Right lobe of liver (tissue), 4 donors: ENCODE measurements at regions not wholly inside any gene's neighbourhood (a gene's known extent, or its start where the extent isn't known, plus 50 kb on each side); places are given as distances from the start of the nearest gene placed in this dataset.

ENCODE experiments used
- POLR2A ChIP-seq: fragments of 450-650 bp; IDR thresholded peaks from one replicate; pipeline ENCODE4 v1.6.1; 2017; ENCODE audit warnings: antibody characterized with exemption, mild to moderate bottlenecking
- TF ChIP-seq, protein P1 (sequence below), 4 donors: fragments of 200-600 bp in 3 of 4; fragments of 450-650 bp in 1 of 4; IDR thresholded peaks; one replicate each; pipeline versions ENCODE4 v1.5.1 to v1.8.0; 2016 to 2022; ENCODE audit warnings: antibody characterized with exemption in 4 of 4, mild to moderate bottlenecking in 2 of 4
- donor health status: DM: no; HTN: no; CAD: no.
- donor health status: DM: no; HTN: no; CAD: no.
- donor health status: DM: no; HTN: yes; CAD: no.

DNA sequence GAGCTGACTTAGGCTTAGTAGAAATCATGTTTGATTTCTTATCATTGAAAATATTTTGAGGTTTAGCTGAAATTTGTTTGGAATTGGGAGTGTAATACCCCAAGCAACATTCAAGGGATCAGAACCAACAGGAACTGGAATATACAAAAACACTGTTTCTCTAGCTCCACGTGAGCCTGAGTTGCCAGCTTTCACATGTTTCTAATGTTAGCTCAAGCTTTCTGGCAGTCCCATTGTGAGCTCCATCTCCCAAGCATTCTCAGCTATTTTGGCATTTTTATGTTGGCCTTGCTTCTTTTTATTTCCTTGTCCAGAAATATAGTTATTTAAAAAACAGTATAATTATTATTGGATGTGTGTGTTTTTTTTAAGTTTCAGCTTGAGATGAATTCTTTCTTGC, 427.1 kb upstream of the DPH6 start:
- no peak for TF ChIP-seq POLR2A
- TF ChIP-seq, protein P1, sequence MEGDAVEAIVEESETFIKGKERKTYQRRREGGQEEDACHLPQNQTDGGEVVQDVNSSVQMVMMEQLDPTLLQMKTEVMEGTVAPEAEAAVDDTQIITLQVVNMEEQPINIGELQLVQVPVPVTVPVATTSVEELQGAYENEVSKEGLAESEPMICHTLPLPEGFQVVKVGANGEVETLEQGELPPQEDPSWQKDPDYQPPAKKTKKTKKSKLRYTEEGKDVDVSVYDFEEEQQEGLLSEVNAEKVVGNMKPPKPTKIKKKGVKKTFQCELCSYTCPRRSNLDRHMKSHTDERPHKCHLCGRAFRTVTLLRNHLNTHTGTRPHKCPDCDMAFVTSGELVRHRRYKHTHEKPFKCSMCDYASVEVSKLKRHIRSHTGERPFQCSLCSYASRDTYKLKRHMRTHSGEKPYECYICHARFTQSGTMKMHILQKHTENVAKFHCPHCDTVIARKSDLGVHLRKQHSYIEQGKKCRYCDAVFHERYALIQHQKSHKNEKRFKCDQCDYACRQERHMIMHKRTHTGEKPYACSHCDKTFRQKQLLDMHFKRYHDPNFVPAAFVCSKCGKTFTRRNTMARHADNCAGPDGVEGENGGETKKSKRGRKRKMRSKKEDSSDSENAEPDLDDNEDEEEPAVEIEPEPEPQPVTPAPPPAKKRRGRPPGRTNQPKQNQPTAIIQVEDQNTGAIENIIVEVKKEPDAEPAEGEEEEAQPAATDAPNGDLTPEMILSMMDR (IDR thresholded peaks at IDR 0.05): no peak
